ENCODE measurements at regions not wholly inside any gene's neighbourhood (a gene's known extent, or its start where the extent isn't known, plus 50 kb on each side); places are given as distances from the start of the nearest gene placed in this dataset.
A peak's percentile ranks its signal among the peaks of the same experiment; 100 is the strongest.
"Not testable (repeated sequence)": the region's sequence is repeated elsewhere in the genome, so short reads cannot be mapped to it uniquely, and the experiment has no call there.

GRCh38 chr1:161420763-161421455, 53.2 kb upstream of the CFAP126 start:
- no peak overlapping the region for H3K4me3 ChIP-seq (ENCODE audit: low read depth, poor library complexity, severe bottlenecking)
- 69 to 78% methylated on average over 24 of the region's 24 CpGs for WGBS, 2 donors
- peak in 1 of 2 donors; percentile 75 for DNase-seq (ENCODE audit: low spot score in 2 of 2)
- intact Hi-C loops (cut with DNase I; ENCODE audit: low total_unique reads) = no loop called here
- TF ChIP-seq, protein P1, sequence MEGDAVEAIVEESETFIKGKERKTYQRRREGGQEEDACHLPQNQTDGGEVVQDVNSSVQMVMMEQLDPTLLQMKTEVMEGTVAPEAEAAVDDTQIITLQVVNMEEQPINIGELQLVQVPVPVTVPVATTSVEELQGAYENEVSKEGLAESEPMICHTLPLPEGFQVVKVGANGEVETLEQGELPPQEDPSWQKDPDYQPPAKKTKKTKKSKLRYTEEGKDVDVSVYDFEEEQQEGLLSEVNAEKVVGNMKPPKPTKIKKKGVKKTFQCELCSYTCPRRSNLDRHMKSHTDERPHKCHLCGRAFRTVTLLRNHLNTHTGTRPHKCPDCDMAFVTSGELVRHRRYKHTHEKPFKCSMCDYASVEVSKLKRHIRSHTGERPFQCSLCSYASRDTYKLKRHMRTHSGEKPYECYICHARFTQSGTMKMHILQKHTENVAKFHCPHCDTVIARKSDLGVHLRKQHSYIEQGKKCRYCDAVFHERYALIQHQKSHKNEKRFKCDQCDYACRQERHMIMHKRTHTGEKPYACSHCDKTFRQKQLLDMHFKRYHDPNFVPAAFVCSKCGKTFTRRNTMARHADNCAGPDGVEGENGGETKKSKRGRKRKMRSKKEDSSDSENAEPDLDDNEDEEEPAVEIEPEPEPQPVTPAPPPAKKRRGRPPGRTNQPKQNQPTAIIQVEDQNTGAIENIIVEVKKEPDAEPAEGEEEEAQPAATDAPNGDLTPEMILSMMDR (IDR thresholded peaks at IDR 0.05) = no peak
- TF ChIP-seq POLR2A (IDR thresholded peaks at IDR 0.05) = no peak

- WGBS, 2 donors = 89 to 90% methylated on average over 4 of the region's 4 CpGs
- H3K4me3 ChIP-seq (ENCODE audit: low read depth, poor library complexity, severe bottlenecking); intact Hi-C loops (cut with DNase I; ENCODE audit: low total_unique reads): not testable (repeated sequence)
- DNase-seq (ENCODE audit: low spot score in 2 of 2) = peak in 1 of 2 donors; percentile 52
Observed at GRCh38 chr1:161417536-161417935, 49.9 kb upstream of the CFAP126 start.
